Thoracic aorta (tissue), 2 donors: ENCODE measurements at regions not wholly inside any gene's neighbourhood (a gene's known extent, or its start where the extent isn't known, plus 50 kb on each side); places are given as distances from the start of the nearest gene placed in this dataset.

ENCODE experiments used
- ATAC-seq: fragments of 150-250 bp; one replicate; pipeline ENCODE4 v1.8.0; 2017; ENCODE audit warnings: low read depth; ENCODE audit not compliant: insufficient number of reproducible peaks, low FRiP score
- DNase-seq: peaks from one replicate; pipeline ENCODE4 v3.0.0-alpha.2; 2020; ENCODE audit warnings: low spot score
- H3K27ac ChIP-seq, 2 donors: fragments of 200-600 bp; sonication (generic); 1 replicate in 1 of 2; 2 replicates in 1 of 2; pipeline ENCODE4 v1.5.1; 2016; ENCODE audit warnings: mild to moderate bottlenecking in 2 of 2, moderate library complexity in 2 of 2
- H3K27me3 ChIP-seq: fragments of 200-600 bp; sonication (generic); replicated peaks from 2 replicates; pipeline ENCODE4 v1.6.0; 2016; ENCODE audit warnings: mild to moderate bottlenecking; ENCODE audit not compliant: insufficient read depth
- H3K36me3 ChIP-seq: fragments of 200-600 bp; sonication (generic); one replicate; pipeline ENCODE4 v1.5.1; 2016
- H3K4me1 ChIP-seq, 2 donors: fragments of 200-600 bp; sonication (generic); 1 replicate in 1 of 2; 2 replicates in 1 of 2; pipeline versions ENCODE4 v1.5.1 to v1.6.0; 2016; ENCODE audit warnings: low read depth in 2 of 2, mild to moderate bottlenecking in 1 of 2; ENCODE audit not compliant: control insufficient read depth in 1 of 2
- H3K4me3 ChIP-seq: fragments of 200-600 bp; sonication (generic); 2 replicates; pipeline ENCODE4 v1.5.1; 2016; ENCODE audit warnings: mild to moderate bottlenecking
- H3K9me3 ChIP-seq: fragments of 200-600 bp; sonication (generic); 2 replicates; pipeline ENCODE4 v1.5.1; 2016
- CTCF ChIP-seq: fragments of 200-600 bp; sonication (generic); IDR thresholded peaks from one replicate; pipeline ENCODE4 v1.5.1; 2019; ENCODE audit warnings: antibody characterized with exemption

- ATAC-seq = no peak
- no peak overlapping the region for H3K4me3 ChIP-seq
- H3K36me3 ChIP-seq = no peaks in the 10 kb centered on the region
- H3K4me1 ChIP-seq = no peaks in the 10 kb centered on the region
- no peak for TF ChIP-seq CTCF
- DNase-seq = no peak
- H3K27ac ChIP-seq = no peak overlapping the region
- H3K27me3 ChIP-seq = no peaks in the 10 kb centered on the region
- no peaks in the 10 kb centered on the region for H3K9me3 ChIP-seq
Measured at GRCh38 chr12:74292351-74293194, 245.1 kb upstream of the ATXN7L3B start.

GRCh38 chr12:74293689-74294131, 243.9 kb upstream of the ATXN7L3B start:
- Histone ChIP-seq H3K9me3 (no peaks in the 10 kb centered on the region), H3K36me3 (no peaks in the 10 kb centered on the region), H3K4me3 (no peak overlapping the region), H3K27me3 (no peaks in the 10 kb centered on the region), H3K27ac (no peak overlapping the region), H3K4me1 (no peaks in the 10 kb centered on the region)
- TF ChIP-seq CTCF = no peak
- no peak for ATAC-seq
- DNase-seq = no peak

GRCh38 chr12:74317078-74317601, 220.5 kb upstream of the ATXN7L3B start:
- Histone ChIP-seq H3K4me1 (peaks cover 0 to 9% of the 10 kb centered on the region in 2 donors), H3K27ac (no peak overlapping the region), H3K27me3 (no peaks in the 10 kb centered on the region), H3K4me3 (no peak overlapping the region), H3K36me3 (no peaks in the 10 kb centered on the region), H3K9me3 (no peaks in the 10 kb centered on the region)
- no peak for TF ChIP-seq CTCF
- no peak for DNase-seq
- ATAC-seq = no peak

- Histone ChIP-seq H3K27me3 (no peaks in the 10 kb centered on the region), H3K9me3 (no peaks in the 10 kb centered on the region), H3K36me3 (no peaks in the 10 kb centered on the region), H3K27ac (no peak overlapping the region), H3K4me1 (peaks cover 0 to 9% of the 10 kb centered on the region in 2 donors), H3K4me3 (no peak overlapping the region)
- ATAC-seq (no peak), DNase-seq (no peak)
- TF ChIP-seq CTCF = no peak
Measured at GRCh38 chr12:74317741-74318140, 219.9 kb upstream of the ATXN7L3B start.

GRCh38 chr12:74319886-74320285, 217.7 kb upstream of the ATXN7L3B start:
- no peak for TF ChIP-seq CTCF
- Histone ChIP-seq H3K27ac (no peak overlapping the region), H3K4me1 (peaks cover 0 to 9% of the 10 kb centered on the region in 2 donors), H3K9me3 (no peaks in the 10 kb centered on the region), H3K27me3 (no peaks in the 10 kb centered on the region), H3K4me3 (no peak overlapping the region), H3K36me3 (no peaks in the 10 kb centered on the region)
- DNase-seq = no peak
- ATAC-seq = no peak
